NB4 (cell line): ENCODE measurements at regions not wholly inside any gene's neighbourhood (a gene's known extent, or its start where the extent isn't known, plus 50 kb on each side); places are given as distances from the start of the nearest gene placed in this dataset.

Experiments used
- DNase-seq: peaks from one replicate; pipeline ENCODE4 v3.0.0; 2010; ENCODE audit warnings: low read depth
- H3K4me3 ChIP-seq: one replicate; pipeline ENCODE4 v1.5.1; 2011; ENCODE audit warnings: mild to moderate bottlenecking, low read depth, low read length, moderate library complexity
- MYC ChIP-seq: IDR thresholded peaks from 2 replicates; pipeline ENCODE4 v1.6.1; 2011; ENCODE audit warnings: low read depth, low read length
- POLR2A ChIP-seq: IDR thresholded peaks from 2 replicates; pipeline ENCODE4 v1.6.1; 2011; ENCODE audit warnings: mild to moderate bottlenecking; ENCODE audit not compliant: insufficient read length; ENCODE audit errors: extremely low read depth
- TF ChIP-seq, protein P1 (sequence below): IDR thresholded peaks from one replicate; pipeline ENCODE4 v1.5.1; 2012; ENCODE audit warnings: low read depth, low read length
- TF ChIP-seq, protein P2 (sequence below): IDR thresholded peaks from 2 replicates; pipeline ENCODE4 v1.6.1; 2011; ENCODE audit warnings: low read depth, low read length

DNA sequence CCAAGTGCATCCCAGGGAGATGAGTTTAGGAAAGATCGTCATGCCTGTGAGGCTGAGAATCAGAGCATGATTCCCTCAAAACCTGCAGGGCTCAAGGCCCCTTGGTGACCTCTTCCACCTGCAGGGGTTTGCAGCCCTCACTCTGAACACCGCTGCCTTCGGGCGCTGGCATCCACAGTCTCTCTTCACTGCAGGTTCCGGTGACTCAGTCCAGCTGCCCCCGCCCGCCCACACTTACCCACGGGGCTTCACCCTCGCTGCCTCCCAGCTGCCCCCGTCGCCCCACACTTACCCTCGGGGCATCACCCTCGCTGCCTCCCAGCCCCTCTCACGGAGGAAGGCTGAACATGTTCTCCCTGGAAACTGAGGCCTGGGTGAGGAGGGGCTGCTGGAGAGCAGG is 277.1 kb downstream of the XXYLT1 start:
- TF ChIP-seq POLR2A (no peak), MYC (no peak)
- TF ChIP-seq, protein P1, sequence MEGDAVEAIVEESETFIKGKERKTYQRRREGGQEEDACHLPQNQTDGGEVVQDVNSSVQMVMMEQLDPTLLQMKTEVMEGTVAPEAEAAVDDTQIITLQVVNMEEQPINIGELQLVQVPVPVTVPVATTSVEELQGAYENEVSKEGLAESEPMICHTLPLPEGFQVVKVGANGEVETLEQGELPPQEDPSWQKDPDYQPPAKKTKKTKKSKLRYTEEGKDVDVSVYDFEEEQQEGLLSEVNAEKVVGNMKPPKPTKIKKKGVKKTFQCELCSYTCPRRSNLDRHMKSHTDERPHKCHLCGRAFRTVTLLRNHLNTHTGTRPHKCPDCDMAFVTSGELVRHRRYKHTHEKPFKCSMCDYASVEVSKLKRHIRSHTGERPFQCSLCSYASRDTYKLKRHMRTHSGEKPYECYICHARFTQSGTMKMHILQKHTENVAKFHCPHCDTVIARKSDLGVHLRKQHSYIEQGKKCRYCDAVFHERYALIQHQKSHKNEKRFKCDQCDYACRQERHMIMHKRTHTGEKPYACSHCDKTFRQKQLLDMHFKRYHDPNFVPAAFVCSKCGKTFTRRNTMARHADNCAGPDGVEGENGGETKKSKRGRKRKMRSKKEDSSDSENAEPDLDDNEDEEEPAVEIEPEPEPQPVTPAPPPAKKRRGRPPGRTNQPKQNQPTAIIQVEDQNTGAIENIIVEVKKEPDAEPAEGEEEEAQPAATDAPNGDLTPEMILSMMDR, result no peak
- TF ChIP-seq, protein P2, sequence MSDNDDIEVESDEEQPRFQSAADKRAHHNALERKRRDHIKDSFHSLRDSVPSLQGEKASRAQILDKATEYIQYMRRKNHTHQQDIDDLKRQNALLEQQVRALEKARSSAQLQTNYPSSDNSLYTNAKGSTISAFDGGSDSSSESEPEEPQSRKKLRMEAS, result no peak
- H3K4me3 ChIP-seq, result no peak overlapping the region
- no peak for DNase-seq

DNA sequence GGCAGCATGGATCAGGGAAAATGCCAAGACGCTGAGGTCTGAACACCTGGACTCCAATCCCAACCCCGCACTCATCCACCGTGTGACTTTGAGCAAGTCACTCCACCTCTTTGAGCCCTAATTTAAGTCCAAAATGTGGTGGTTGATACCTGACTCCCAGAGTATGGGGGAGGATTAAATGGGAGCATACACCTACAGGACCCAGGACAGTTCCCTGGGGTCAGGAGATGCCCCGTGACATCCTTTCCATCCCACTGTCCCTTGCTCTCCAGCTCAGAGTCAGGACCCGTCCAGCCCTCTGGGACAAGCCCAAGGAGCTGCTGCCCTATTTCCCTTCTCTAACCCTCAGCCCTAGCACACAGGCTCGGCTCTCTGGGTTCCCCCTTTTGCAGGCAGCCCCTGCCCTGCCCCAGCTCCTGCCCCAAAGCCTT is 276.4 kb downstream of the XXYLT1 start:
- TF ChIP-seq POLR2A (no peak), MYC (no peak)
- TF ChIP-seq, protein P2, result no peak
- TF ChIP-seq, protein P1, result no peak
- DNase-seq, result no peak
- no peak overlapping the region for H3K4me3 ChIP-seq

DNA sequence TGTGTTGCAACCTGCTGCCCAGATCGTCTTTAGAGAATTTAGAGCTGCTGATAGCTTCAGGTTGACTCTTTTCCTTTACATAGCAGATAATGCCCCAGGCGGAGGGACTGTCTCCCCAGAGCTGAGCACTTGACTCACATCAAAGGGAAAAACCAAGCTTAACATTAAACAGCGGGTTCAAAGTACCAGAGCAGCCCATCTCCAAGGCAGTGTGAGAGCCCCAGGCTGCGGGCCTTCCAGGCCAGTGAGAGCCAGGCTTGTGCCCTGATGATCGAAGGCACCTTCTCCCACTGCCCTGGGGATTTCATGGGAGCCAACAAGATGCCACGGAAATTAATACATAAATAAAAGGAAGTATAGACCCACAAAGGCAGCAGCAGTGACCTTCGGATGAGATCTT is 275.6 kb downstream of the XXYLT1 start:
- H3K4me3 ChIP-seq, result no peak overlapping the region
- TF ChIP-seq, protein P1, result no peak
- TF ChIP-seq POLR2A, result no peak
- TF ChIP-seq, protein P2, result no peak
- no peak for TF ChIP-seq MYC
- DNase-seq, result no peak

DNA sequence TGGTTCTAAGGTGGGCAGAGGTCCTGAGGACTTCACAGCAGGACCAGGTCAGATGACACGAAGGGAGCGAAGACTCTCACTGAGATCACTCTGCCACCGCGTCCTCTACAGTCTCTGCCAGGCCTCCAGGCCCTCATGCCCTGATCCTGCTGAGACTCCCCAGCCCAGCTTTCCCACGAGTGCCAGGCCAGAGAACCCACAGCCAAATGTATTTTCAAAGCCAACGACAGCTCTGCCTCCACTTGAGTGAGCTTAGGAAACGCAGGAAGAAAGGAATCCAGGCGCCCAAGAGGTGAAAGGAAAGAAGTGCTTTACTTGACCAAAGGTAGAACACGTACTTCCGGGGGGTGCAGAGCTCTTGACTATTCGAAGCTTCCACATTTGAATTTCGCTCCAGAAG is 275.0 kb downstream of the XXYLT1 start:
- DNase-seq, result no peak
- TF ChIP-seq MYC (no peak), POLR2A (no peak)
- TF ChIP-seq, protein P1, result no peak
- TF ChIP-seq, protein P2, result no peak
- H3K4me3 ChIP-seq, result no peak overlapping the region

DNA sequence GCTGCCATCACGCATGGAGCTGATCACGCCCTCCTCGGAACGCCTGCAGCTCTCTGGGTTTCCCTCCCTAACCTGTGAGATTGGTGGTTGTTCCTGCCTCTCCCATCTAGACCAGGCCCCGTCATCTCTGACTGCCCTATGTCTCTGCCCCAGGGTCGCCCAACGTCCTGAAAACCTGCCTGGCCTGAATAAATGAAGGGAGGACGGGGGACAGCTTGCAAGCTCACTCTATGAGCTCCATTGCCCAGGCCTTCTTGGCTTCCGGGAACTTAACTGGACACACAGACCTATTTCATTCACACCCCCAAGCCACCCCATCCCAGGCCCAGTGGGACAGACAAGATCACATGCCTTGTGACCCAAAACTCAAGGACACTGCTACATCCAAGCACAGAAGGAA is 274.2 kb downstream of the XXYLT1 start:
- H3K4me3 ChIP-seq, result no peak overlapping the region
- no peak for DNase-seq
- TF ChIP-seq POLR2A (no peak), MYC (no peak)
- TF ChIP-seq, protein P1, result no peak
- TF ChIP-seq, protein P2, result no peak

DNA sequence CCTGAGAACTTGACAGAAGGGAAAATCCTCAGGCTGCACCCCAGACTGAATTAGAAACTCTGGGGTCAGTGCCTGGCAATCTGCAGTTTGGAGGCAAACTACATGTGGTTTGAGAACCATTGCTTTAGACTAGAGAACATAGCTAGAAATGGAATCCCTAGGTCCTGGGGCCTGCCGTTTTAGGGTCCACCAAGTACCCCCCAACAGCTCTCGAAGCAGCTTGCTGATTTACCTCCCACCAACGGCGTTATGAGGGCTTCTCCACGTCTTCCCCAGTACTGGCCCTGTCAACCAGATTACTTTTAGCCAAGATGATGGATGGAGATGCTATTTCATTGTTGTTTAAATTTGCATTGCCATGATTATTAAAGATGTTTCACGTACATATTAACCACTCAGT is 272.5 kb downstream of the XXYLT1 start:
- no peak for DNase-seq

More for the DNA sequence above, 272.5 kb downstream of the XXYLT1 start:
- TF ChIP-seq, protein P1, result no peak
- TF ChIP-seq, protein P2, result no peak
- TF ChIP-seq MYC (no peak), POLR2A (no peak)
- no peak overlapping the region for H3K4me3 ChIP-seq
